ENCODE measurements at regions not wholly inside any gene's neighbourhood (a gene's known extent, or its start where the extent isn't known, plus 50 kb on each side); places are given as distances from the start of the nearest gene placed in this dataset.
"Not testable (repeated sequence)": the region's sequence is repeated elsewhere in the genome, so short reads cannot be mapped to it uniquely, and the experiment has no call there.

- Mint-ChIP-seq H3K36me3 (ENCODE audit: low read depth) (no peaks in the 10 kb centered on the region), H3K9me3 (no peaks in the 10 kb centered on the region), H3K27ac (no peak overlapping the region)
Observed at GRCh38 chr6:125380474-125380873, 78.7 kb upstream of the HDDC2 start.

GRCh38 chr6:125386337-125386736, 84.6 kb upstream of the HDDC2 start:
- H3K27me3 Mint-ChIP-seq: peaks cover 19% of the 10 kb centered on the region
- not testable (repeated sequence) for H3K9me3 Mint-ChIP-seq; ATAC-seq (replicated peaks)

More at GRCh38 chr6:125380474-125380873, 78.7 kb upstream of the HDDC2 start:
- no peak overlapping the region for H3K4me3 Mint-ChIP-seq
- ATAC-seq (replicated peaks): no peak
- peaks cover 29% of the 10 kb centered on the region for H3K27me3 Mint-ChIP-seq
- no peaks in the 10 kb centered on the region for H3K4me1 Mint-ChIP-seq

GRCh38 chr6:125392682-125393081, 90.9 kb upstream of the HDDC2 start:
- H3K4me3 Mint-ChIP-seq: no peak overlapping the region
- H3K9me3 Mint-ChIP-seq: peaks cover 4% of the 10 kb centered on the region
- H3K36me3 Mint-ChIP-seq (ENCODE audit: low read depth): no peaks in the 10 kb centered on the region
- H3K4me1 Mint-ChIP-seq: no peaks in the 10 kb centered on the region
- no peak for ATAC-seq (replicated peaks)
- H3K27me3 Mint-ChIP-seq: peaks cover 19% of the 10 kb centered on the region
- no peak overlapping the region for H3K27ac Mint-ChIP-seq

More at GRCh38 chr6:125386337-125386736, 84.6 kb upstream of the HDDC2 start:
- H3K4me3 Mint-ChIP-seq; H3K4me1 Mint-ChIP-seq; H3K27ac Mint-ChIP-seq; H3K36me3 Mint-ChIP-seq (ENCODE audit: low read depth): not testable (repeated sequence)

- Mint-ChIP-seq H3K27me3 (peaks cover 19% of the 10 kb centered on the region), H3K36me3 (ENCODE audit: low read depth) (no peaks in the 10 kb centered on the region), H3K4me1 (no peaks in the 10 kb centered on the region), H3K27ac (no peak overlapping the region), H3K9me3 (peaks cover 4% of the 10 kb centered on the region), H3K4me3 (no peak overlapping the region)
- ATAC-seq (replicated peaks): no peak
Observed at GRCh38 chr6:125393449-125393858, 91.7 kb upstream of the HDDC2 start.

GRCh38 chr6:125406741-125407140, 105.0 kb upstream of the HDDC2 start:
- ATAC-seq (replicated peaks): no peak
- no peak overlapping the region for H3K27ac Mint-ChIP-seq
- H3K4me3 Mint-ChIP-seq: no peak overlapping the region
- H3K9me3 Mint-ChIP-seq: peaks cover 3% of the 10 kb centered on the region
- H3K36me3 Mint-ChIP-seq (ENCODE audit: low read depth): no peaks in the 10 kb centered on the region
- peaks cover 4% of the 10 kb centered on the region for H3K27me3 Mint-ChIP-seq
- H3K4me1 Mint-ChIP-seq: no peaks in the 10 kb centered on the region

- no peaks in the 10 kb centered on the region for H3K36me3 Mint-ChIP-seq (ENCODE audit: low read depth)
- peaks cover 7% of the 10 kb centered on the region for H3K9me3 Mint-ChIP-seq
- H3K27me3 Mint-ChIP-seq: no peaks in the 10 kb centered on the region
- no peaks in the 10 kb centered on the region for H3K4me1 Mint-ChIP-seq
- no peak overlapping the region for H3K4me3 Mint-ChIP-seq
- ATAC-seq (replicated peaks): no peak
- H3K27ac Mint-ChIP-seq: no peak overlapping the region
Observed at GRCh38 chr6:125414507-125414906, 112.7 kb upstream of the HDDC2 start.

- Mint-ChIP-seq H3K9me3 (peaks cover 5% of the 10 kb centered on the region), H3K27me3 (no peaks in the 10 kb centered on the region), H3K4me1 (no peaks in the 10 kb centered on the region), H3K4me3 (no peak overlapping the region), H3K36me3 (ENCODE audit: low read depth) (no peaks in the 10 kb centered on the region), H3K27ac (no peak overlapping the region)
- ATAC-seq (replicated peaks): no peak
Observed at GRCh38 chr6:125415913-125416312, 114.1 kb upstream of the HDDC2 start.

GRCh38 chr6:125421836-125422235, 120.1 kb upstream of the HDDC2 start:
- no peaks in the 10 kb centered on the region for H3K4me1 Mint-ChIP-seq
- ATAC-seq (replicated peaks): no peak
- H3K27ac Mint-ChIP-seq: no peak overlapping the region
- no peaks in the 10 kb centered on the region for H3K36me3 Mint-ChIP-seq (ENCODE audit: low read depth)
- no peaks in the 10 kb centered on the region for H3K9me3 Mint-ChIP-seq
- no peak overlapping the region for H3K4me3 Mint-ChIP-seq
- no peaks in the 10 kb centered on the region for H3K27me3 Mint-ChIP-seq

GRCh38 chr6:125423047-125423446, 121.3 kb upstream of the HDDC2 start:
- Mint-ChIP-seq H3K4me1 (no peaks in the 10 kb centered on the region), H3K4me3 (no peak overlapping the region), H3K27ac (no peak overlapping the region), H3K9me3 (no peaks in the 10 kb centered on the region), H3K27me3 (no peaks in the 10 kb centered on the region), H3K36me3 (ENCODE audit: low read depth) (no peaks in the 10 kb centered on the region)
- ATAC-seq (replicated peaks): no peak

- H3K27me3 Mint-ChIP-seq: peaks cover 17% of the 10 kb centered on the region
- no peaks in the 10 kb centered on the region for H3K9me3 Mint-ChIP-seq
- H3K36me3 Mint-ChIP-seq (ENCODE audit: low read depth): no peaks in the 10 kb centered on the region
- no peaks in the 10 kb centered on the region for H3K4me1 Mint-ChIP-seq
- no peak for ATAC-seq (replicated peaks)
- no peak overlapping the region for H3K27ac Mint-ChIP-seq
- H3K4me3 Mint-ChIP-seq: no peak overlapping the region
Observed at GRCh38 chr6:125431971-125432370, 130.2 kb upstream of the HDDC2 start.

GRCh38 chr6:125432963-125433362, 131.2 kb upstream of the HDDC2 start:
- Mint-ChIP-seq H3K27me3 (peaks cover 18% of the 10 kb centered on the region), H3K36me3 (ENCODE audit: low read depth) (no peaks in the 10 kb centered on the region), H3K4me1 (no peaks in the 10 kb centered on the region), H3K27ac (no peak overlapping the region), H3K4me3 (no peak overlapping the region), H3K9me3 (no peaks in the 10 kb centered on the region)
- no peak for ATAC-seq (replicated peaks)

- ATAC-seq (replicated peaks): no peak
- Mint-ChIP-seq H3K9me3 (no peaks in the 10 kb centered on the region), H3K27ac (no peak overlapping the region), H3K4me1 (no peaks in the 10 kb centered on the region), H3K4me3 (no peak overlapping the region), H3K27me3 (peaks cover 20% of the 10 kb centered on the region), H3K36me3 (ENCODE audit: low read depth) (no peaks in the 10 kb centered on the region)
Observed at GRCh38 chr6:125434760-125435159, 133.0 kb upstream of the HDDC2 start.

- Mint-ChIP-seq H3K4me1 (no peaks in the 10 kb centered on the region), H3K27ac (no peak overlapping the region), H3K9me3 (no peaks in the 10 kb centered on the region), H3K4me3 (no peak overlapping the region), H3K27me3 (peaks cover 14% of the 10 kb centered on the region), H3K36me3 (ENCODE audit: low read depth) (no peaks in the 10 kb centered on the region)
- no peak for ATAC-seq (replicated peaks)
Observed at GRCh38 chr6:125439512-125439911, 137.7 kb upstream of the HDDC2 start.

GRCh38 chr6:125444006-125444923, 142.5 kb upstream of the HDDC2 start:
- no peak for ATAC-seq (replicated peaks)
- no peak overlapping the region for H3K27ac Mint-ChIP-seq
- H3K36me3 Mint-ChIP-seq (ENCODE audit: low read depth): no peaks in the 10 kb centered on the region

GRCh38 chr6:125445054-125445453, 143.3 kb upstream of the HDDC2 start:
- Mint-ChIP-seq H3K4me1 (no peaks in the 10 kb centered on the region), H3K9me3 (no peaks in the 10 kb centered on the region), H3K27ac (no peak overlapping the region), H3K4me3 (no peak overlapping the region), H3K27me3 (peaks cover 26% of the 10 kb centered on the region), H3K36me3 (ENCODE audit: low read depth) (no peaks in the 10 kb centered on the region)
- no peak for ATAC-seq (replicated peaks)

More at GRCh38 chr6:125444006-125444923, 142.5 kb upstream of the HDDC2 start:
- Mint-ChIP-seq H3K4me3 (no peak overlapping the region), H3K4me1 (no peaks in the 10 kb centered on the region), H3K27me3 (peaks cover 26% of the 10 kb centered on the region), H3K9me3 (no peaks in the 10 kb centered on the region)
